ENCODE measurements at regions not wholly inside any gene's neighbourhood (a gene's known extent, or its start where the extent isn't known, plus 50 kb on each side); places are given as distances from the start of the nearest gene placed in this dataset.

- Histone ChIP-seq H3K27ac (ENCODE audit: low read depth, low read length) (no peak overlapping the region), H3K9ac (ENCODE audit: extremely low read depth, low read length, poor library complexity, severe bottlenecking) (no peak overlapping the region), H3K4me1 (ENCODE audit: control insufficient read depth, insufficient read depth, low read length) (no peaks in the 10 kb centered on the region), H3K4me3 (ENCODE audit: low read length) (no peak overlapping the region), H3K36me3 (ENCODE audit: control insufficient read depth, insufficient read depth, low read length) (no peaks in the 10 kb centered on the region), H3K27me3 (ENCODE audit: control insufficient read depth, insufficient read depth, low read length, poor library complexity, severe bottlenecking) (no peaks in the 10 kb centered on the region), H3K9me3 (ENCODE audit: control insufficient read depth, low read length) (no peaks in the 10 kb centered on the region)
- Mint-ChIP-seq H3K4me1 (peaks cover 23% of the 10 kb centered on the region), H3K36me3 (ENCODE audit: low read depth) (no peaks in the 10 kb centered on the region), H3K4me3 (no peak overlapping the region), H3K27ac (no peak overlapping the region), H3K9me3 (no peaks in the 10 kb centered on the region), H3K27me3 (ENCODE audit: insufficient read depth) (peaks cover 1% of the 10 kb centered on the region)
- TF ChIP-seq, protein P1, sequence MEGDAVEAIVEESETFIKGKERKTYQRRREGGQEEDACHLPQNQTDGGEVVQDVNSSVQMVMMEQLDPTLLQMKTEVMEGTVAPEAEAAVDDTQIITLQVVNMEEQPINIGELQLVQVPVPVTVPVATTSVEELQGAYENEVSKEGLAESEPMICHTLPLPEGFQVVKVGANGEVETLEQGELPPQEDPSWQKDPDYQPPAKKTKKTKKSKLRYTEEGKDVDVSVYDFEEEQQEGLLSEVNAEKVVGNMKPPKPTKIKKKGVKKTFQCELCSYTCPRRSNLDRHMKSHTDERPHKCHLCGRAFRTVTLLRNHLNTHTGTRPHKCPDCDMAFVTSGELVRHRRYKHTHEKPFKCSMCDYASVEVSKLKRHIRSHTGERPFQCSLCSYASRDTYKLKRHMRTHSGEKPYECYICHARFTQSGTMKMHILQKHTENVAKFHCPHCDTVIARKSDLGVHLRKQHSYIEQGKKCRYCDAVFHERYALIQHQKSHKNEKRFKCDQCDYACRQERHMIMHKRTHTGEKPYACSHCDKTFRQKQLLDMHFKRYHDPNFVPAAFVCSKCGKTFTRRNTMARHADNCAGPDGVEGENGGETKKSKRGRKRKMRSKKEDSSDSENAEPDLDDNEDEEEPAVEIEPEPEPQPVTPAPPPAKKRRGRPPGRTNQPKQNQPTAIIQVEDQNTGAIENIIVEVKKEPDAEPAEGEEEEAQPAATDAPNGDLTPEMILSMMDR (conservative IDR thresholded peaks at IDR 0.05): no peak
- WGBS, 2 experiments (ENCODE audit: insufficient coverage in 1 of 2, insufficient read length in 1 of 2): 85 to 94% methylated on average over 5 of the region's 5 CpGs
- no peak for DNase-seq
These were observed 293.1 kb upstream of the LYPLAL1 start for GRCh38 chr1:218880484-218881060.

DNA sequence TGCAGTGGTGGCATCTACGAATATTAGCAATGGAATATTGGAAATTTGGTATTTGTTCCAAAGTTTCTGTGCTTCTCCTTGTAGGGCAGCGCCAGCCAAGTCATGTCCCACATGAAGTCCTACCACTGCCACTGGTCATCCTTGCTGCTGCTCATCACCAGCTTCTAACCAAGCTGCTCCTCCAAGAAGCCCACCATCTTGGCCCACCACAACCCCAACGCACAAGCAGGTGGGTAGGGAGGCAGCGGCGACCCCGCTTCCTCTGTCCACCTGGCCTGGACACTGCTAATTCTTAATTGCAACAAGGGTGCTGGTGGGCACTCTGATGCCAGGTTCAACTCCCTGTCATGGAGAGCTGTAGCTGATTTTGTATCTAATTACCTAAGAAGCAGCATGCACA, 291.2 kb upstream of the LYPLAL1 start:
- no peak overlapping the region for H3K27ac ChIP-seq (ENCODE audit: low read depth, low read length)
- no peak for DNase-seq
- no peaks in the 10 kb centered on the region for H3K27me3 ChIP-seq (ENCODE audit: control insufficient read depth, insufficient read depth, low read length, poor library complexity, severe bottlenecking)
- no peaks in the 10 kb centered on the region for H3K36me3 ChIP-seq (ENCODE audit: control insufficient read depth, insufficient read depth, low read length)
- H3K4me1 Mint-ChIP-seq: peaks cover 23% of the 10 kb centered on the region
- H3K9me3 ChIP-seq (ENCODE audit: control insufficient read depth, low read length): no peaks in the 10 kb centered on the region
- H3K36me3 Mint-ChIP-seq (ENCODE audit: low read depth): no peaks in the 10 kb centered on the region
- H3K27me3 Mint-ChIP-seq (ENCODE audit: insufficient read depth): peaks cover 1% of the 10 kb centered on the region
- no peak overlapping the region for H3K27ac Mint-ChIP-seq
- WGBS, 2 experiments (ENCODE audit: insufficient coverage in 1 of 2, insufficient read length in 1 of 2): 94 to 100% methylated on average over 4 to 6 of the region's 6 CpGs
- no peak overlapping the region for H3K4me3 Mint-ChIP-seq
- no peak overlapping the region for H3K4me3 ChIP-seq (ENCODE audit: low read length)
- no peaks in the 10 kb centered on the region for H3K9me3 Mint-ChIP-seq
- TF ChIP-seq, protein P1 (conservative IDR thresholded peaks at IDR 0.05): no peak
- H3K9ac ChIP-seq (ENCODE audit: extremely low read depth, low read length, poor library complexity, severe bottlenecking): no peak overlapping the region
- H3K4me1 ChIP-seq (ENCODE audit: control insufficient read depth, insufficient read depth, low read length): no peaks in the 10 kb centered on the region

- no peak for DNase-seq
- Histone ChIP-seq H3K4me3 (ENCODE audit: low read length) (no peak overlapping the region), H3K9me3 (ENCODE audit: control insufficient read depth, low read length) (no peaks in the 10 kb centered on the region), H3K9ac (ENCODE audit: extremely low read depth, low read length, poor library complexity, severe bottlenecking) (no peak overlapping the region), H3K27ac (ENCODE audit: low read depth, low read length) (no peak overlapping the region), H3K36me3 (ENCODE audit: control insufficient read depth, insufficient read depth, low read length) (no peaks in the 10 kb centered on the region), H3K27me3 (ENCODE audit: control insufficient read depth, insufficient read depth, low read length, poor library complexity, severe bottlenecking) (no peaks in the 10 kb centered on the region), H3K4me1 (ENCODE audit: control insufficient read depth, insufficient read depth, low read length) (no peaks in the 10 kb centered on the region)
- Mint-ChIP-seq H3K9me3 (no peaks in the 10 kb centered on the region), H3K36me3 (ENCODE audit: low read depth) (no peaks in the 10 kb centered on the region), H3K4me3 (no peak overlapping the region), H3K4me1 (peaks cover 3% of the 10 kb centered on the region), H3K27me3 (ENCODE audit: insufficient read depth) (peaks cover 1% of the 10 kb centered on the region), H3K27ac (no peak overlapping the region)
- TF ChIP-seq, protein P1 (conservative IDR thresholded peaks at IDR 0.05): no peak
- 91 to 94% methylated on average over 3 to 6 of the region's 6 CpGs for WGBS, 2 experiments (ENCODE audit: insufficient coverage in 1 of 2, insufficient read length in 1 of 2)
These were observed 287.4 kb upstream of the LYPLAL1 start for GRCh38 chr1:218886101-218886871.

Data from endodermal cell (in vitro differentiated cells).